GM21737 (cell line): ENCODE measurements at regions not wholly inside any gene's neighbourhood (a gene's known extent, or its start where the extent isn't known, plus 50 kb on each side); places are given as distances from the start of the nearest gene placed in this dataset.

ENCODE experiments used
- ATAC-seq: cut with Tn5 transposase; IDR thresholded peaks from one replicate; pipeline ENCODE4 v1.9.1; 2021; ENCODE audit warnings: mild to moderate bottlenecking, moderate library complexity; ENCODE audit not compliant: unreplicated experiment

- ATAC-seq = no peak
Measured at GRCh38 chr16:56140645-56141044, 50.6 kb upstream of the GNAO1 start.

- ATAC-seq = no peak
Measured at GRCh38 chr16:56137269-56137668, 54.0 kb upstream of the GNAO1 start.

- ATAC-seq = no peak
Measured at GRCh38 chr16:56136256-56136655, 55.0 kb upstream of the GNAO1 start.

GRCh38 chr16:56134790-56135189 lies 56.5 kb upstream of the GNAO1 start:
- no peak for ATAC-seq

GRCh38 chr16:56125922-56126321 lies 65.4 kb upstream of the GNAO1 start:
- no peak for ATAC-seq

GRCh38 chr16:56122251-56122650 lies 69.0 kb upstream of the GNAO1 start:
- no peak for ATAC-seq

- ATAC-seq = no peak
Measured at GRCh38 chr16:56121156-56121500, 70.2 kb upstream of the GNAO1 start.

- ATAC-seq = no peak
Measured at GRCh38 chr16:56120447-56121155, 70.7 kb upstream of the GNAO1 start.

GRCh38 chr16:56119133-56119532 lies 72.2 kb upstream of the GNAO1 start:
- no peak for ATAC-seq

- no peak for ATAC-seq
Measured at GRCh38 chr16:56116577-56116964, 74.7 kb upstream of the GNAO1 start.

GRCh38 chr16:56115817-56116576 lies 75.3 kb upstream of the GNAO1 start:
- ATAC-seq = no peak

- no peak for ATAC-seq
Measured at GRCh38 chr16:56113223-56113622, 78.1 kb upstream of the GNAO1 start.

GRCh38 chr16:56111100-56111499 lies 80.2 kb upstream of the GNAO1 start:
- no peak for ATAC-seq

- ATAC-seq = no peak
Measured at GRCh38 chr16:56109994-56110393, 81.3 kb upstream of the GNAO1 start.

GRCh38 chr16:56109205-56109604 lies 82.1 kb upstream of the GNAO1 start:
- ATAC-seq = no peak

GRCh38 chr16:56108724-56109123 lies 82.6 kb upstream of the GNAO1 start:
- ATAC-seq = no peak

- ATAC-seq = no peak
Measured at GRCh38 chr16:56108056-56108471, 83.2 kb upstream of the GNAO1 start.

GRCh38 chr16:56106527-56106926 lies 84.8 kb upstream of the GNAO1 start:
- ATAC-seq = no peak

GRCh38 chr16:56102906-56103305 lies 88.4 kb upstream of the GNAO1 start:
- no peak for ATAC-seq

GRCh38 chr16:56102183-56102686 lies 89.1 kb upstream of the GNAO1 start:
- ATAC-seq = no peak

GRCh38 chr16:56101480-56101879 lies 89.8 kb upstream of the GNAO1 start:
- no peak for ATAC-seq

- ATAC-seq = no peak
Measured at GRCh38 chr16:56097306-56097705, 94.0 kb upstream of the GNAO1 start.
